ENCODE measurements at regions not wholly inside any gene's neighbourhood (a gene's known extent, or its start where the extent isn't known, plus 50 kb on each side); places are given as distances from the start of the nearest gene placed in this dataset.

GRCh38 chr21:27631471-27631870 lies 664.6 kb upstream of the ADAMTS5 start:
- no peak for DNase-seq (ENCODE audit: low read depth in 1 of 2, low spot score in 1 of 2)

DNA sequence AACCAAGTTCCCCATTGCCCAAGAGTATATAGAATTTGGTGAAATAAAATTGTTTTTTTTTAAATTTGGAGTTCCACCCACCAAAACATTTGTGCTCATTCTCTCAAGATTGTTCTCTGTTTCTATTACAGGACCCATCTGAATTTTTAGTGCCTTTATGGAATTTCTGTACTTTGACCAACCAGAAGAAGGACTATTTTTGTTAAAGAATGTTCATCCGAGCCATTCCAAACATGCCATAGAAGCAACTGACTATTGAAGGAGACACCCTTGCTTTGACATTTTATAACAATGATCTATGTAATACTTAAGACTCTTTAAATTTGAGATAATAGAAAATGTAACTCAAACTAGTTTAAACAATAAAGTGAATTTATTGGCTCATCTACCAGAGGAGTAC lies 655.7 kb upstream of the ADAMTS5 start:
- no peak for DNase-seq (ENCODE audit: low read depth in 1 of 2, low spot score in 1 of 2)

DNA sequence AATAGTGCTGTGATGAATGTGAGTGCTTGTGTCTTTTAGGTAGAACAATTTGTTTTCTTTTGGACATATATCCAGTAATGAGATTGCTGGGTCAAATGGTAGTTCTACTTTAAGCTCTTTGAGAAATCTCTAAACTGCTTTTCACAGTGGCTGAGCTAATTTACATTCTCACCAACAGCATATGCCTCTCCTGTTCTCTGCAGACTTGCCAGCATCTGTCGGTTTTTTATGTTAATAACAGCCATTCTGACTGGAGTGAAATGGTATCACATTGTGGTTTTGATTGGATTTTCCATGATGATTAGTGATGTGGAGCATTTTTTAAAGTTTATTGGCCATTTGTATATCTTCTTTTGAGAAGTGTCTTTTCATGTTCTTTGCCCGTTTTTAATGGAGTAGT lies 647.3 kb upstream of the ADAMTS5 start:
- no peak for DNase-seq (ENCODE audit: low read depth in 1 of 2, low spot score in 1 of 2)

DNA sequence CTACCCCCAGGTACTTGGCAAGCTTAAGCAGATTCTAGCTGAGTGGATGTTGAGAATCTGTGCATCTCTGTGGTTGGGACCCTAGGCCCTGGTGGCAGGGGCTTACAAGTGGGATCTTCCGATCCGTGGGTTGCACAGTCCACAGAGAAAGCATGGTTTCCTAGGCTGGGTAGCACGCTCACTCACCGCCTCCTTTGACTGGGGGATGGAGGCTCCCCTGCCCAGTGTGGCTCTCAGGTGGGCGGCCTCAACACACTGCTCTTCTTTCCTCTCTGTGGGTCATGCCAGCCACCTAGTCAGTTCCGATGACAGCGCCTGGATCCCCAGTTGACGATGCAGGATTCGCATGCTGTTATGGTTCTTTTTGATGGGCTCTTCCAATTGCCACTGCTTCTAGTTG lies 639.5 kb upstream of the ADAMTS5 start:
- DNase-seq (ENCODE audit: low read depth in 1 of 2, low spot score in 1 of 2) = no peak

DNA sequence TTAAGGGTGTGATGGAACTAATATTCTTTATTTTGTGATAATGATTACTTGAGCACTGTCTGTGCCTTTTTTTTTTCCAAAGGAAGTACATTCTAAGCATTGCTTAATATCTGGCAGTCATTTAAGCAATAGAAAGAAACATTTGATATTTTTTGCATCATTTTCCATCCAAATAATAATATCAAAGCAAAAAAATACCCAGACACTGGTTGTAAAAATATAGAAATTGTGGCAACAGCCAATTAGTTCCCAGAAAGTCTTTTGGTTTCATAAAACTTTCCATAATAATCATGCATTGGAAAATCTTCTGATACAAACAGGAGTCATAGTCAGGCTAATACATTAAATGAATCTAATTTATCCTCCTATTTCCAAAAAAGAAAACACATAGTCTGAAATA lies 629.3 kb upstream of the ADAMTS5 start:
- DNase-seq (ENCODE audit: low read depth in 1 of 2, low spot score in 1 of 2) = no peak

GRCh38 chr21:27595716-27596115 lies 628.8 kb upstream of the ADAMTS5 start:
- DNase-seq (ENCODE audit: low read depth in 1 of 2, low spot score in 1 of 2) = no peak

DNA sequence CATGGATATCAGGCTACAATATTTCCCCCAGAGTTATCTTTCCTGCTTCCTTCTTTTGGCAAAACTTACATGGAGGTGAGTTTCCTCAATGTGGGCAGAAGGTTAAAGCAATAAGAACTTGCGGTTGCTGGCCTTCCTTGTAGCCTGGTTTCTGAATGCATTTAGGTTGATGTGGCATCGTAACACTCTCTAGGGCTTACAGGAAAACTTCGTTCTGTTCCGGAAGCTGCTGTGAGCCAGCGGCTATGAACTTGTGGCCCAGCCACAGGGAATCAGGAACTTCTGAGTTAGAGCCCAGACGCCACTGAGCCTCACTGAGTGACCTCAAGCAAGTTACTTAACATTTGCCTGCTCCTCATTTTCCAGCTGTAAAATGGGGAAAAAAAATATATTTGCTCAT lies 623.4 kb upstream of the ADAMTS5 start:
- no peak for DNase-seq (ENCODE audit: low read depth in 1 of 2, low spot score in 1 of 2)

- no peak for DNase-seq (ENCODE audit: low read depth in 1 of 2, low spot score in 1 of 2)
Measured at GRCh38 chr21:27589781-27590180, 622.9 kb upstream of the ADAMTS5 start.

GRCh38 chr21:27586986-27587385 lies 620.1 kb upstream of the ADAMTS5 start:
- no peak for DNase-seq (ENCODE audit: low read depth in 1 of 2, low spot score in 1 of 2)

- no peak for DNase-seq (ENCODE audit: low read depth in 1 of 2, low spot score in 1 of 2)
Measured at GRCh38 chr21:27586326-27586725, 619.4 kb upstream of the ADAMTS5 start.

- DNase-seq (ENCODE audit: low read depth in 1 of 2, low spot score in 1 of 2) = no peak
Measured at GRCh38 chr21:27584256-27584655, 617.4 kb upstream of the ADAMTS5 start.

DNA sequence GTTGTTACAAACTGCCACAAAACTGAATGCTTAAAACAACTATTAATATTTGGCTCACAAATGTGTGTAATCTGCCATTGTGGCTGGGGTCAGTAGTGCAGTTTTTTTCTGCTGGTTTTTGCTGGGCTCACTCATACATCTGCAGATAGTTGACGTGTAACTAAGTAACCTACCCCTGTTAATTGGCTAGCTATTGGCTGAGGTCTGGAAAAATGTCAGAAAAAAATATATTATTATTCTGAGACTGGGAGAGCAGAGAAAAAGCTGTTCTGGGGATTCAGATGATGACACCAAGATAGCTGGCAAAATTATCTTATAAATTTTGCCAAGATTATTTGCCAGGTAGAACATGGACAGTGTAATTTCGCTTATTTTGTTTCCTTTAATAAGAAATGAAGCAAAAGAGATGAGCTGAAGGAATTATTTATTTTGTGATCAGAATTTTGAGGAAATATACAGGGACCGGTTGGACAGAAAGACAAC lies 616.1 kb upstream of the ADAMTS5 start:
- no peak for DNase-seq (ENCODE audit: low read depth in 1 of 2, low spot score in 1 of 2)

DNA sequence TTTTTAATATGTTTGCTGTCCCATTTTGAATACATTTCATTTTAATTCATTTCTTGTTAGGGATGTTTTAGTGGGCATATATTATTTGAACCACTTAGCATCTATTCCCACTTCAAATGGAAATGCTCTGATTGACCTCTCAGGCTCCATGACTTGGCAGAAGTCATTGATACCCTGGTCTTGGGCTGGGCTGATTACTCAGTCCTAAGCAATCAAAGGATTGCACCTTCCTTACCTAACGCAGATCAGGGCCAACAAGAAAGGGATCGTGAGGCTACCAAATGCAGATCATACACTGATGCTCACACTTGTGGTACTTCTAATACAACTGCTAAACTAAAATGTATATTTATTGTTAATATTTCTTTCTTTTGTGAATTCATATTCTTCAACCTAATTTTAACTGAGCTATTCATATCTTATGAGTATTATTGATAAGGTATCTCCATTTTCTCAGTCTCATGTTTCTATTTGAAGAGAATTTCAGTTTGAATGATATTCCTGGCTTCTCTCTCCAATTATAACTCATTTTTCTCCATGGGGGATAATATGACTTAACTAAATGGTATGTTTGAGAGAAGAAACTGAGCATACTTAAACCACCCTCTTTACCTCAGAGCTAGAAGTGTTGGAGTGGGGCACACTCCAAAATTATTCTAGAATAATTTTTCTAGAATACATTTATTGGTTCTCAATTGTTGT lies 615.5 kb upstream of the ADAMTS5 start:
- DNase-seq (ENCODE audit: low read depth in 1 of 2, low spot score in 1 of 2) = no peak

DNA sequence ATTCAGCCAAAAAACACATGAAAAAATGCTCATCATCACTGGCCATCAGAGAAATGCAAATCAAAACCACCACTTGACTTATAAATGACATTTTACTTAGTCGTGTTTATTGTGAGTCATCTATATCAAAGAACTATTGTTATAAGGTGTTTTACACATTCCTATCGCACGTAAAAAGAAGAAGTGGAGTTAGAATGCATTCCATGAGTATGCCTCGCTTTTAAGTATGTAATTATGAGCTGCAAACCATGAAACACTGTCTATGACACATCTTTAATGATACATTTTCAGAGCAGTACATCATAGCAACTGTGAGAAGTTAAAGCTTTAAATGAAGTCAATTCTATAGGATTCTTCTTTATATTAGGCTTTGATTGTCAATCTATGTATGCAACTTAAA lies 614.3 kb upstream of the ADAMTS5 start:
- DNase-seq (ENCODE audit: low read depth in 1 of 2, low spot score in 1 of 2) = no peak

DNA sequence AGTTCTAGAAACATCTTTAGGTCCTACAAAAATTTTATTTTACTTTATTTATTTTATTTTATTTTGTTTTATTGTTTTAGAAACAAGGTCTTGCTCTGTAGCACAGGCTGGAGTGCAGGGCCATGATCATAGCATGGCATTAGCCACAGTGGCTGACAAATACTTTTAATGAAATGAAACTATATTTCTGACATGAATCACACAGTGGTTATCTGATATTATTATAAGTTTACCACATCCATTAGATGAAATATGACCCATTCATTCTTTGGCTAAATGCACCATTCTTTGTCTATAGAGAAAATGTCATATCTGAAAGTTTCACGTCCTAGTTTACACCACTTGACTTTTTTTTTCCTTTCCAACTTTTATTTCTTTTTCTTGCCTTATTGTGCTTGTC lies 613.4 kb upstream of the ADAMTS5 start:
- DNase-seq (ENCODE audit: low read depth in 1 of 2, low spot score in 1 of 2) = no peak

GRCh38 chr21:27578741-27579265 lies 611.9 kb upstream of the ADAMTS5 start:
- no peak for DNase-seq (ENCODE audit: low read depth in 1 of 2, low spot score in 1 of 2)

- DNase-seq (ENCODE audit: low read depth in 1 of 2, low spot score in 1 of 2) = no peak
Measured at GRCh38 chr21:27572696-27573095, 605.8 kb upstream of the ADAMTS5 start.

GRCh38 chr21:27571706-27572105 lies 604.8 kb upstream of the ADAMTS5 start:
- no peak for DNase-seq (ENCODE audit: low read depth in 1 of 2, low spot score in 1 of 2)

DNA sequence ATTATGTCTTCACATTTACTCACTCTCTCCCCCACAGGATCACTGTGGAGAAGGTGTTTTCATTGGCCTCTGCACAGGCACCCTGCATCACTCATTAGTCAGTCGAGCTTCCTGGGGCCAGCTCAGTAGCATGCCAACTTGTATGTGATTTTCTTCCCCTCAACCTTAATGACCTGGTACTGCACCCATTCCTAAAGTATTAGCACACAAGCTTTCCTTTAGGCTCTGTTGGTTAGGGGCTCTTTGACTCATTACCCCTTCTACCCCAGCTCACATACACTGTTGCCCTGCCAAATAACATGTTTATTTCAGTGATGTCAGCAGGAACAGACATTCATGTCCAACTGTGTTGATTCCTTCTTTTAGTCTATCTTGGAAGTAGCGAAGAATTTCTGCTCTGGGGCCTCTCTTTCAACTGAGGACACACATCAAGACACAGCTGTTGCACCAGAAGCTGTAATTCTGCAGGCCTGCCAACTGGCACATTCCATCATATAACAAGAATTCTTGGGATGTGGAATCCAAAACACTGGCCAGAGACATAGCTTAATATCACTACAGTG lies 603.5 kb upstream of the ADAMTS5 start:
- no peak for DNase-seq (ENCODE audit: low read depth in 1 of 2, low spot score in 1 of 2)

GRCh38 chr21:27569831-27570230 lies 602.9 kb upstream of the ADAMTS5 start:
- no peak for DNase-seq (ENCODE audit: low read depth in 1 of 2, low spot score in 1 of 2)

GRCh38 chr21:27569091-27569490 lies 602.2 kb upstream of the ADAMTS5 start:
- no peak for DNase-seq (ENCODE audit: low read depth in 1 of 2, low spot score in 1 of 2)

DNA sequence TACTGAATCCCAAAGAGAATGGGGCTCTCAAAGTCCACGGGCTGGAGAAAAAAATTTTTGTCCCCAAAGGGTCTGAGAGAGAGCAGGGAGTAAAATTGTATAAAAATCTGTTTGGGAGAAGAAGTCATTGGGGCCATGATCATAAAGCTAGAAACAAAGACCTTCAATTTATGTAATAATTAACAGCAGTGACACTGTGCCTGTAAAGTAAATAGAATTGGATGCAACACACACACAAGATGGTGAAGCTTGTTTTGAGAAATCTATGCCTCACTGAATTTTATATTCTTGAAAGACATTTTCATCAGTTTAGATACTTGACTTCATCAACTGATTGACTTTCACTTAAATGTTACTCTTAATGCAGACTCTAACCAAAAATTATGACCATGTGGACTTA lies 600.5 kb upstream of the ADAMTS5 start:
- DNase-seq (ENCODE audit: low read depth in 1 of 2, low spot score in 1 of 2) = no peak

DNA sequence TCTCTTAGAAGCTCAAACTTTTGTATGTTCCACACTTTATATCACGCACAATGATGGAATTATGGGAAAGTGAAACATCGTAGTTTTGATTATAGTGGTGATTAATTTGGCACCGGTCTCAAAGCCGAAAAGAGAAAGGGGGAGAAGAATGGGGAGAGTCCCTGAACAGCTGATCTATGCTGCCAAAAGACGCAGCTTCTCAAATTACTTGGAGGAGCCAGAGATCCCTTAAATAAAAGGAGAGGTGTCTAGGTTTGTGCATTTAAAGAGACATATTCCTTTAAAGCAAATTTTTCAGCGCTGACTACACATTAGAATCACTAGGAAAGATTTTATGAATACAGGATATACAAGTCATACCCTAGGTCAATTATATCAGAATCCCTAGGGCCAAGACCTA lies 599.6 kb upstream of the ADAMTS5 start:
- no peak for DNase-seq (ENCODE audit: low read depth in 1 of 2, low spot score in 1 of 2)
